Neuronal stem cell (in vitro differentiated cells): ENCODE measurements at regions not wholly inside any gene's neighbourhood (a gene's known extent, or its start where the extent isn't known, plus 50 kb on each side); places are given as distances from the start of the nearest gene placed in this dataset.
A peak's percentile ranks its signal among the peaks of the same experiment; 100 is the strongest.

Experiments used
- DNase-seq: peaks from one replicate; pipeline ENCODE4 v3.0.0-alpha.2; 2013; ENCODE audit warnings: low spot score
- H2AFZ ChIP-seq: one replicate; pipeline ENCODE4 v1.6.1; 2013; ENCODE audit warnings: mild to moderate bottlenecking, low read length, inconsistent platforms
- H2AK5ac ChIP-seq: 2 replicates; pipeline ENCODE4 v1.6.1; 2013; ENCODE audit warnings: low read depth, mild to moderate bottlenecking, inconsistent platforms, low read length, moderate library complexity, mixed read lengths
- H2BK120ac ChIP-seq: 2 replicates; pipeline ENCODE4 v1.6.1; 2013; ENCODE audit warnings: low read depth, mild to moderate bottlenecking, inconsistent platforms, low read length, moderate library complexity, mixed read lengths
- H2BK12ac ChIP-seq: one replicate; pipeline ENCODE4 v1.6.1; 2013; ENCODE audit warnings: low read length, inconsistent platforms
- H2BK15ac ChIP-seq: 2 replicates; pipeline ENCODE4 v1.6.1; 2013; ENCODE audit warnings: mild to moderate bottlenecking, low read length, inconsistent platforms, mixed read lengths
- H2BK5ac ChIP-seq: one replicate; pipeline ENCODE4 v1.6.1; 2013; ENCODE audit warnings: inconsistent platforms, mild to moderate bottlenecking, low read length, moderate library complexity
- H3K14ac ChIP-seq: one replicate; pipeline ENCODE4 v1.6.1; 2013; ENCODE audit warnings: low read length, inconsistent platforms
- H3K18ac ChIP-seq: 2 replicates; pipeline ENCODE4 v1.6.1; 2013; ENCODE audit warnings: low read length, inconsistent platforms
- H3K23ac ChIP-seq: 2 replicates; pipeline ENCODE4 v1.6.1; 2013; ENCODE audit warnings: low read depth, mild to moderate bottlenecking, mixed read lengths, low read length, inconsistent platforms; ENCODE audit not compliant: poor library complexity
- H3K27ac ChIP-seq: replicated peaks from 3 replicates; pipeline ENCODE4 v1.5.1; 2013; ENCODE audit warnings: low read length, inconsistent platforms
- H3K27me3 ChIP-seq, 3 experiments: 2 replicates each; pipeline ENCODE4 v1.6.1; 2013; ENCODE audit warnings: low read length in 3 of 3, mild to moderate bottlenecking in 2 of 3, inconsistent platforms in 1 of 3, low read depth in 1 of 3, mixed read lengths in 1 of 3, moderate library complexity in 1 of 3; ENCODE audit not compliant: control insufficient read depth in 3 of 3, insufficient read depth in 3 of 3
- H3K36me3 ChIP-seq, 2 donors: replicated peaks in 1 of 2; 2 replicates each; pipeline ENCODE4 v1.6.1; 2013; ENCODE audit warnings: low read length in 2 of 2; ENCODE audit not compliant: control insufficient read depth in 2 of 2, insufficient read depth in 2 of 2
- H3K4ac ChIP-seq: 2 replicates; pipeline ENCODE4 v1.6.1; 2013; ENCODE audit warnings: inconsistent platforms, mild to moderate bottlenecking, low read length, moderate library complexity
- H3K4me1 ChIP-seq, 2 donors: 1 replicate in 1 of 2; 2 replicates in 1 of 2; pipeline ENCODE4 v1.6.1; 2013; ENCODE audit warnings: low read length in 2 of 2, low read depth in 1 of 2; ENCODE audit not compliant: control insufficient read depth in 2 of 2, insufficient read depth in 1 of 2
- H3K4me2 ChIP-seq: one replicate; pipeline ENCODE4 v1.6.1; 2013; ENCODE audit warnings: mild to moderate bottlenecking, low read length, inconsistent platforms; ENCODE audit not compliant: insufficient read depth, poor library complexity, severe bottlenecking
- H3K4me3 ChIP-seq, 2 donors: 2 replicates each; pipeline ENCODE4 v1.5.1; 2013; ENCODE audit warnings: low read length in 2 of 2, mild to moderate bottlenecking in 2 of 2, inconsistent platforms in 1 of 2, moderate library complexity in 1 of 2
- H3K79me1 ChIP-seq: one replicate; pipeline ENCODE4 v1.6.1; 2013; ENCODE audit warnings: low read depth, mild to moderate bottlenecking, inconsistent platforms, low read length, moderate library complexity
- H3K9ac ChIP-seq: one replicate; pipeline ENCODE4 v1.6.1; 2013; ENCODE audit warnings: mild to moderate bottlenecking, low read depth, low read length, inconsistent platforms; ENCODE audit not compliant: poor library complexity
- H3K9me3 ChIP-seq, 2 donors: replicated peaks in 1 of 2; 2 replicates each; pipeline versions ENCODE3 to v1.6.1; 2013; ENCODE audit warnings: low read length in 2 of 2, mild to moderate bottlenecking in 2 of 2, inconsistent platforms in 1 of 2, low read depth in 1 of 2, mixed read lengths in 1 of 2, moderate library complexity in 1 of 2; ENCODE audit not compliant: control insufficient read depth in 2 of 2, insufficient read depth in 1 of 2
- H4K8ac ChIP-seq: one replicate; pipeline ENCODE4 v1.6.1; 2013; ENCODE audit warnings: low read depth, mild to moderate bottlenecking, inconsistent platforms, low read length, moderate library complexity
- H4K91ac ChIP-seq: one replicate; pipeline ENCODE4 v1.6.1; 2013; ENCODE audit warnings: low read length, low read depth, mild to moderate bottlenecking, inconsistent platforms; ENCODE audit not compliant: poor library complexity
- WGBS, 2 donors: extraction: QIAGEN DNeasy Blood & Tissue Kit; methylation state at CpG; one replicate each; pipeline ENCODE4 v1.1.7; 2013; ENCODE audit warnings: missing lambda C conversion rate in 2 of 2, mixed read lengths in 1 of 2; ENCODE audit not compliant: insufficient read length in 2 of 2, insufficient replicate concordance in 1 of 2; ENCODE audit errors: extremely low coverage in 2 of 2; 5-methylcytosine and 5-hydroxymethylcytosine counted together

- no peak overlapping the region for H3K23ac ChIP-seq
- H3K9me3 ChIP-seq, result peaks cover 0 to 34% of the 10 kb centered on the region in 2 donors
- H2BK15ac ChIP-seq, result no peak overlapping the region
- no peak overlapping the region for H3K4me2 ChIP-seq
- H3K4me3 ChIP-seq, result no peak overlapping the region
- no peak for DNase-seq
- no peaks in the 10 kb centered on the region for H3K79me1 ChIP-seq
- no peak overlapping the region for H2AFZ ChIP-seq
- no peak overlapping the region for H3K18ac ChIP-seq
- H2BK12ac ChIP-seq, result no peak overlapping the region
- H2BK120ac ChIP-seq, result no peak overlapping the region
- H3K36me3 ChIP-seq, result no peaks in the 10 kb centered on the region
- no peak overlapping the region for H2BK5ac ChIP-seq
- H2AK5ac ChIP-seq, result no peak overlapping the region
- no peak overlapping the region for H3K9ac ChIP-seq
- H3K4me1 ChIP-seq, result peaks cover 1 to 7% of the 10 kb centered on the region in 2 donors
- no peaks in the 10 kb centered on the region for H3K27me3 ChIP-seq
- H3K14ac ChIP-seq, result no peak overlapping the region
- no peak overlapping the region for H4K8ac ChIP-seq
- H3K4ac ChIP-seq, result no peak overlapping the region
- no peak overlapping the region for H3K27ac ChIP-seq
- H4K91ac ChIP-seq, result no peak overlapping the region
These were observed 362.3 kb downstream of the PMP22 start for GRCh38 chr17:14902803-14903202.

GRCh38 chr17:14902297-14902696 is 362.8 kb downstream of the PMP22 start:
- Histone ChIP-seq H3K9me3 (peaks cover 0 to 33% of the 10 kb centered on the region in 2 donors), H3K27ac (no peak overlapping the region), H3K4me2 (no peak overlapping the region), H3K4me1 (peaks cover 1 to 7% of the 10 kb centered on the region in 2 donors), H3K27me3 (no peaks in the 10 kb centered on the region), H3K79me1 (no peaks in the 10 kb centered on the region), H4K91ac (no peak overlapping the region), H3K23ac (no peak overlapping the region), H3K4me3 (no peak overlapping the region), H2AFZ (peak overlapping the region; percentile 6), H2BK12ac (no peak overlapping the region), H3K36me3 (no peaks in the 10 kb centered on the region), H3K9ac (no peak overlapping the region), H2BK5ac (no peak overlapping the region), H2BK120ac (no peak overlapping the region), H3K18ac (peak overlapping the region; percentile 34), H2AK5ac (no peak overlapping the region), H3K14ac (peak overlapping the region; percentile 32), H2BK15ac (no peak overlapping the region), H3K4ac (no peak overlapping the region), H4K8ac (no peak overlapping the region)
- no peak for DNase-seq
- WGBS, 2 donors, result 100% methylated on average over 1 of the region's 3 CpGs; no CpG with 5 or more reads in 1 of the 2 donors

- Histone ChIP-seq H3K79me1 (no peaks in the 10 kb centered on the region), H2AFZ (no peak overlapping the region), H3K14ac (no peak overlapping the region), H2BK5ac (no peak overlapping the region), H3K4me1 (peaks cover 1 to 7% of the 10 kb centered on the region in 2 donors), H3K23ac (no peak overlapping the region), H3K9me3 (peaks cover 0 to 31% of the 10 kb centered on the region in 2 donors), H4K91ac (no peak overlapping the region), H3K4me2 (no peak overlapping the region), H3K4me3 (no peak overlapping the region), H4K8ac (no peak overlapping the region), H2BK120ac (no peak overlapping the region), H2BK15ac (no peak overlapping the region), H3K4ac (no peak overlapping the region), H3K36me3 (no peaks in the 10 kb centered on the region), H3K18ac (no peak overlapping the region), H3K27ac (no peak overlapping the region), H3K27me3 (no peaks in the 10 kb centered on the region), H3K9ac (no peak overlapping the region), H2AK5ac (no peak overlapping the region), H2BK12ac (no peak overlapping the region)
- DNase-seq, result no peak
- no CpG with 5 or more reads among the region's 2 CpGs for WGBS, 2 donors
These were observed 363.8 kb downstream of the PMP22 start for GRCh38 chr17:14901376-14901775.

GRCh38 chr17:14886200-14886739 is 378.9 kb downstream of the PMP22 start:
- H3K4me2 ChIP-seq, result no peak overlapping the region
- H3K27me3 ChIP-seq, result no peaks in the 10 kb centered on the region
- H3K9ac ChIP-seq, result no peak overlapping the region
- no peak overlapping the region for H2BK12ac ChIP-seq
- H3K4ac ChIP-seq, result no peak overlapping the region
- H3K9me3 ChIP-seq, result peaks cover 10 to 70% of the 10 kb centered on the region in 2 donors
- H2BK15ac ChIP-seq, result no peak overlapping the region
- H3K14ac ChIP-seq, result no peak overlapping the region
- H4K91ac ChIP-seq, result no peak overlapping the region
- no peak overlapping the region for H3K18ac ChIP-seq
- no peaks in the 10 kb centered on the region for H3K36me3 ChIP-seq
- H3K27ac ChIP-seq, result no peak overlapping the region
- no peak overlapping the region for H3K4me3 ChIP-seq
- H2AK5ac ChIP-seq, result no peak overlapping the region
- no peaks in the 10 kb centered on the region for H3K79me1 ChIP-seq
- H3K23ac ChIP-seq, result no peak overlapping the region
- no CpG with 5 or more reads among the region's 2 CpGs for WGBS, 2 donors
- no peaks in the 10 kb centered on the region for H3K4me1 ChIP-seq
- H2BK120ac ChIP-seq, result no peak overlapping the region
- no peak overlapping the region for H2BK5ac ChIP-seq
- DNase-seq, result no peak
- H4K8ac ChIP-seq, result no peak overlapping the region
- H2AFZ ChIP-seq, result no peak overlapping the region
